Nephron progenitor cell (in vitro differentiated cells): ENCODE measurements at regions not wholly inside any gene's neighbourhood (a gene's known extent, or its start where the extent isn't known, plus 50 kb on each side); places are given as distances from the start of the nearest gene placed in this dataset.

Experiments used
- DNase-seq: peaks from one replicate; pipeline ENCODE4 v3.0.0; 2021
- H3K27ac Mint-ChIP-seq: 2 replicates; pipeline ENCODE4 v1.8.0; 2021; ENCODE audit warnings: mild to moderate bottlenecking, moderate library complexity, mixed read lengths
- H3K27me3 Mint-ChIP-seq: 2 replicates; pipeline ENCODE4 v1.8.0; 2021; ENCODE audit warnings: mild to moderate bottlenecking, low read depth, mixed read lengths; ENCODE audit not compliant: poor library complexity
- H3K36me3 Mint-ChIP-seq: 2 replicates; pipeline ENCODE4 v1.8.0; 2021; ENCODE audit warnings: low read depth, mixed read lengths
- H3K4me1 Mint-ChIP-seq: 2 replicates; pipeline ENCODE4 v1.8.0; 2021; ENCODE audit warnings: mixed read lengths
- H3K4me3 Mint-ChIP-seq: 2 replicates; pipeline ENCODE4 v1.8.0; 2021; ENCODE audit warnings: mild to moderate bottlenecking, moderate library complexity, mixed read lengths
- H3K9me3 Mint-ChIP-seq: 2 replicates; pipeline ENCODE4 v1.8.0; 2021; ENCODE audit warnings: mild to moderate bottlenecking, moderate library complexity, mixed read lengths
- CTCF ChIP-seq: fragments of 200-600 bp; sonication (generic); IDR thresholded peaks from 2 replicates; pipeline ENCODE4 v1.5.0; 2021; ENCODE audit warnings: antibody characterized with exemption

DNA sequence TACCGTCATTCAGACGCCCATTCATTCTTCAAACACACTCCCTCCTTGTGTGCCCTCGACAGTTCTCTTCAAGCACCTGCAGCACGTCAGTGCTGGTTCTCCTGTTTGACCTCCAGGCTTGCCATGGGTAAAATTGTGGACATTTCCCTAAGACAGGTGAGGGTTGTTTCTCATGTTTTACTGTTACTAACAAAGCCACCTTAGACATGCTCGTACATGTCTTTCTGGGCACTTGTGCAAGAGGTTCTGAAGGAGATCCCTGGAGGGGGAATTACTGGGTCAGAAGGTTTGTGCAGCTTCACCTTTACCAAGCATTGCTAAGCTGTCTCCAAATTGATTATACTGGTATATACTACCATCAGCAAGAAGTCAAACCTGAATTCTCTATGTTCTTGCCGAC lies 189.7 kb upstream of the TMEM45B start:
- DNase-seq, result no peak
- Mint-ChIP-seq H3K27me3 (peaks cover 18% of the 10 kb centered on the region), H3K9me3 (peaks cover 32% of the 10 kb centered on the region), H3K27ac (no peak overlapping the region), H3K4me1 (no peaks in the 10 kb centered on the region), H3K36me3 (peaks cover 4% of the 10 kb centered on the region), H3K4me3 (no peak overlapping the region)
- no peak for TF ChIP-seq CTCF

GRCh38 chr11:129631201-129631600 lies 184.4 kb upstream of the TMEM45B start:
- Mint-ChIP-seq H3K27me3 (peaks cover 12% of the 10 kb centered on the region), H3K27ac (no peak overlapping the region), H3K9me3 (peaks cover 25% of the 10 kb centered on the region), H3K4me3 (no peak overlapping the region), H3K36me3 (peaks cover 4% of the 10 kb centered on the region), H3K4me1 (no peaks in the 10 kb centered on the region)
- TF ChIP-seq CTCF, result no peak
- DNase-seq, result no peak

DNA sequence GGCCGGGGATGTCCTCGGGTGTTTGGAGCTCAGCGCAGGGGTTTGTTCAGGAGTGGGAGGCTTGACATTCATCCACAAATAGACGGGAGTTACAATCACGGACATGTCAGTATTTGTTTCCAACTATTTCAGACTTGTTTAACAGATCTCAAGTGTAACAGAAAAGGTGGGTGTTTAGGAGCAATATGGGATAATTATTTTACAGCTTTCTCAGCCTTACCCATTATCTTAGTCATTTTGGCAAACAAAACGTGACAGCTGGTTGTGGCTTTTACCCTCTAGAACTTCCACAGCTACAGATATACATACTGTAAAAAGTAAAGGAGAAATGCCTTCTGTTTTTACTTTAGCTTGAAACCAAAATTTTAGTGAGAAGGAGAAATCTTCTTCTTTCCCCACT lies 178.7 kb upstream of the TMEM45B start:
- Mint-ChIP-seq H3K4me3 (no peak overlapping the region), H3K27me3 (no peaks in the 10 kb centered on the region), H3K27ac (peak overlapping the region; percentile 61), H3K9me3 (peaks cover 6% of the 10 kb centered on the region), H3K36me3 (no peaks in the 10 kb centered on the region), H3K4me1 (peaks cover 5% of the 10 kb centered on the region)
- DNase-seq, result no peak
- TF ChIP-seq CTCF, result no peak

- TF ChIP-seq CTCF, result no peak
- Mint-ChIP-seq H3K4me3 (no peak overlapping the region), H3K36me3 (no peaks in the 10 kb centered on the region), H3K9me3 (peaks cover 10% of the 10 kb centered on the region), H3K27ac (no peak overlapping the region), H3K27me3 (no peaks in the 10 kb centered on the region), H3K4me1 (peaks cover 5% of the 10 kb centered on the region)
- no peak for DNase-seq
Observed at GRCh38 chr11:129637473-129637872, 178.2 kb upstream of the TMEM45B start.

DNA sequence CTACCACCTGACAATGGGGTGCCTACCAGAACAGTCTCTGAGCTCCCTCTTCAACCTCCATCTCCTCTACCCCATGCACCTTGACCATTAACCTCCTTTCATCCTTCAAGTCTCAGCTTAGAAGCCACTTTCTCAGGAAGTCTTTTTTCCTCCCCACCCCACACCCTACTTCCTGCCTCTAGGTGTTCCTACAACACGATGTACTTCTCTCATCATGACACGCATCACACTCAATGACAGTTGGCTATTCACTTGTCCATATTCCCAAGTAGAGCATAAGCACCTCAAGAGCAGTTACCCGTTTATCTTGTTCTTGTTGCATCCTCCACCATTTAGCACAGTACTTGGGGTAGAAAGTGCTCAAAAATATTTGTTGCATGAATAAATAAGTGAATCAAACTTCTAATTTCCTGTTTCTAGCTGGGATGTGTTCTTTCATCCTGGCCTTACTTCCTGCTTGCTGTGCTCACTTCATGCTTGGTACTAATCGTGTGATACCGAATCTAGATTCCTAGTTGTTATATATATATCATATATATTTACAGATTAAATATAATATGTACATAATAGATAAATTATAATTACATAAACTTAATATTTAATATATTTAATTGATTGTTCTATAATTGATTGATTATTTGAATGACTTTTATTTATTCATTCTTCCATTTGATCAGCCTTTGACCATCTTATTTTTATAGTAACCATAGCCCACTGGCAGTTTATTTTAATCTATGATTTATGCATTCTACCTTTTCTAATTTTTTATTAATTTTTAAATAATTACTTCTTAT lies 177.5 kb upstream of the TMEM45B start:
- H3K36me3 Mint-ChIP-seq, result no peaks in the 10 kb centered on the region
- no peak for TF ChIP-seq CTCF
- no peak for DNase-seq
- no peaks in the 10 kb centered on the region for H3K27me3 Mint-ChIP-seq
- peaks cover 14% of the 10 kb centered on the region for H3K9me3 Mint-ChIP-seq
- H3K4me3 Mint-ChIP-seq, result no peak overlapping the region
- H3K4me1 Mint-ChIP-seq, result peaks cover 10% of the 10 kb centered on the region
- no peak overlapping the region for H3K27ac Mint-ChIP-seq

DNA sequence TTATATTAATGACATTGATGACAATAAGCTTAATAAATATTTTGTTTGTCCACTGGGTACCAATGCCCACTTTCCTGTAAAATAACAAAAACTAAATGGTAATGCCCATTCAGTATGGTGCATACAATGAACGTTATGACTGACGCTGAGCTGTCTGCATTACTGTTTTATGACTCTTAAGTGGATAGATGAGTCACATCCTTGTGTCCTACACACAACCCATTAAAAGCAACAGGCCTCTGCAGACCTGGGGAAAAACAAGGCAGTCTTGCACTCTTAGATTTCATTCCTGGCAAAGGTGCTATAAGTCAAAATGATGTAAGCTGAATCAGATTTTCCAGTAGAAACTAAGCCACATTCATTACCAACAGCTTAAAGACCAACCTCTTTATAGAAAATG lies 176.3 kb upstream of the TMEM45B start:
- H3K4me1 Mint-ChIP-seq, result peaks cover 16% of the 10 kb centered on the region
- no peak overlapping the region for H3K4me3 Mint-ChIP-seq
- no peak for DNase-seq
- no peak overlapping the region for H3K27ac Mint-ChIP-seq
- no peak for TF ChIP-seq CTCF
- H3K9me3 Mint-ChIP-seq, result peaks cover 14% of the 10 kb centered on the region
- H3K36me3 Mint-ChIP-seq, result no peaks in the 10 kb centered on the region
- H3K27me3 Mint-ChIP-seq, result peaks cover 3% of the 10 kb centered on the region
